Activated gamma-delta T cell treated with Interleukin-2 at 50 U/mL for 16 hours (primary cell): ENCODE measurements at regions not wholly inside any gene's neighbourhood (a gene's known extent, or its start where the extent isn't known, plus 50 kb on each side); places are given as distances from the start of the nearest gene placed in this dataset.
A peak's percentile ranks its signal among the peaks of the same experiment; 100 is the strongest.

Experiments
- DNase-seq: peaks from one replicate; pipeline ENCODE4 v3.0.0-alpha.2; 2020

- DNase-seq, result peak; percentile 78
Observed at GRCh38 chr13:26929971-26930730, 169.6 kb upstream of the GPR12 start.

DNA sequence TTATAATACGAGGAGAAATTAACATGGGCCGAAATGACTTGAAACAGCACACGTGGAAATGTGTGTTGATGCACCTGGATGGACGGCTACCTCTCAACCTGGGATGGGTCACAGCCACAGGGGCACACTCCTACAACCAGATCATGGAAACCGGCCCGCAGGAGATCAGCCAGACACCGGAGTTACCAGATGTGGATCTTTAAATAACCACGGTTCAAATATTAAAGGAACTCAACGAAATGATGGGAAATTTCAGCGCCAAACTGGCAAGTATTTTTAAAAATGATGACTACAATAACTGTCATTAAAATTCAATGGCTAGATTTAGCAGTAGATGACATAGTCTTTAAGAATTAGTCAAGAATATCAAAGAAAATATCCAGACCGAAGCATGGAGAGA is 166.9 kb upstream of the GPR12 start:
- DNase-seq, result no peak

DNA sequence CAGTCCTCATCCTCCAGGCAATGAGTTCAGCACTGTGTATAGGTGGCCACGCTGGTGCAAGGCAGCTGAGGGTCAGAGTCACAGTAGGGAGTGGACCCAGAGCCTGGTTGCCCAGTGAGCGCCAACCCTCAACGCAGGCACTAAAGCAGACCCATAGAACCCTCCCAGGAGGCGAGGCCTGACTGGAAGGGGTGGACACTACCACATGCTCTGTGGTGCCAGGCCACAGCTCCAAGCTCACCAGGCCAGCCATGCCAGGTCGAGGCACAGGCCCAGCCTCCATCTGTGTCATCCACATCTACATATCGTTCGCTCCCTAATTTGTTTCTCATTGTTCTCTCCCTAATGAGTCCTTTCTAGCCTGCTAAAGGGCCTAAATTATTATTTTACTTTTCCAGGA is 165.8 kb upstream of the GPR12 start:
- no peak for DNase-seq

DNA sequence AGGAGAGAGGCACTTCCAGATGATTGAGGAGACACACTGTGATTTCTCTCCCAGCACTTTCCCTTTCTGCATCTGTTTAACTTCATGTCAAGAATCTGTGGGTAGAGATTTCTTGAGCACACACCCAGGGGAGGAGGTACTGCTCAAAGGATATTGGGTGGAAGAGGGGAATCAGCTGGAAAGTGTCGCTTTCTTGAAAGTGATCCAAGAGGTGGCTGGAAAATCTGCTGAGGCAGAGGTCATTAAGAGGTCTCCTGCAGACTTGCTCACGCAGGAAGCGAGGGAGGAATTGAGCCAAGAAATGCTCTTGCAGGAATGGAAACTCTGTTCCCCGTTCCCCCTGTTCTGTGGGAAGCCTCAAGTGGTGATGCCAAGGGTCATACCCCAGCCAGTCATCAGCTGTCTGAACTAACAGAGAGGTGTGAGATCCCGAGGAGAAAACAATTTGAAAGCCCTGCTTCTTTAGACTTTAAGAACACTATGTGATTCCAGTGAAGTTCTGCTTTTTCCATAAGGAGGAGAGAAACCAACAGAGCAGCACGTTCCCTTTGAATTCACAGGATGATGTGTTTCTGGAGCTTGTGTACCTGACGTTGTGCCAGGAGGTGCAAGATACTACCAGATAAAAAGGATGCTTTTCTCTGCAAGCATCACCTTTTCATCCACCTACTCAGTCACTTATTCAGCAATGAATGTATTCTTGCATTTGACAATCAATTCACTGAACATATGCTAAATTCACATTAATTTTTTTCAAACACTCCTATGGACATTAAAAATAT is 163.4 kb upstream of the GPR12 start:
- DNase-seq, result no peak

DNA sequence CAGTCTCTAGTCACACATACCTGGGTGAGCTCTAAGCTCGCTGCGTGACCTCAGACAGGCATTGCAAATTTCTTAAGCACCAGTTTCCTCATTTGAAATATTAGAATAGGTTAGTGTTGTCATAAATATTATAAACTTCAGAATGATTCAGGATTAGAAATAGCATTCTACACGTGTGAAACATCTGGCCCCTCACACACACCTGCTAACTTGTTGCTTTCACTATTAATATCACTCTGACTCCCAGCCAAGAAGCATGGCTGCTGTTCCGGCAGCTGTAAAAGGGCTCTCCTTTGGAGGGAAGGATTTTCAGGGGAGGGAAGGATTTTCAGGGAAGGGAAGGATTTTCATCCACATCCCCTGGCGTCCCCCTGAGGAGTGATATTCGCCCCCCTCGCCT is 161.3 kb upstream of the GPR12 start:
- DNase-seq, result no peak

DNA sequence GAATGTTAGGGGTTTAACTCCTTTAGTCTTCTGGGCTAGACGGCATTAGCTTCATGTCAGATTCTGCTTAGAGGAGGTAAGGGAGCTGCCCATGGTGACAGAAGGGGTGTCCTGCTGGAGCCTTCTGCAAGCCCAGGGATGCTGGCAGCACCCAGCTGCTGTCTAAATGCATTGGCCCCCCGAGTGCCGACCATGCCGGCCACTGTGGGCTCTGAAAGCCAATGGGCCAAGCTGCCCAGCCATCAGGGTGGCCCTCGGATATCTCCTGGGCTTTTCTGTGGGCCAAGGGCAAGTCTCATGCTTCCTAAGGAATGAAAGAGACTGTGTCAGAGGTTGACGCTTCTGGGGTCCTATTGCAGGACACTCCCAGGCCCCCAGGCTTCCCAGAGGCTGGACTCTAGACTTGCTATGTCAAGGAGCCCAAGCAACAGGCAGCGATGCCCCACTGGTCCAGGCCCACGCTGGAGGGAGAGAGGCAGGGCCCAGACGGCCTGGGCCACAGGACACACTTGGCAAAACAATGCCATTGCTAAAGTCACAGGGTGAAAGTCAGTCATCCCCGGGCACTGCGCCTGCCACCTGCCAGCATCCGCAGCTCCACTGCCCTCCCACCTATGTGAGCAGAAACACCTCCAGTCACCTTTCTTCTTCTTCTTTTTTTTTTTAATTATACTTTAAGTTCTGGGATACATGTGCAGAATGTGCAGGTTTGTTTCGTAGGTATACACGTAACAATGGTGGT is 160.2 kb upstream of the GPR12 start:
- no peak for DNase-seq

DNA sequence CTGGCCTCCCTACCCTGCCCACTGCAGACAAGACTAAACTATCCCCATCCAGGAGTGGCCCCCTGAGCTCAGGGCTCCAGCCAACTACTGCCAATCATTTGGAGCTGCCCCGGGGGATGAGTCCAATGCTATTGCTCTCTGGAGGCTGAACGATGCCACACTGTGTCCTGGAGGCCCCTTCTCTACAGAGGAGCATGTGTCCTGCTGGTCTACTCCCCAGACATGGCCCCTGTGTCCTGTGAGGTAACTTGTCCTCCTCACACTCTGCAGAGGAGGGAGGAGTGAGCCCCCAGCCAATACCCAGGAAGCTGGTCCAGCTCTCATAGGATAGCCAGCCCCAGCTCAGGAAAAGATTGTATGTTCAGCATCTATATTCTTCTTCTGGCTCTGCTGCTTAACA is 159.1 kb upstream of the GPR12 start:
- DNase-seq, result no peak

- DNase-seq, result no peak
Observed at GRCh38 chr13:26919311-26919710, 158.7 kb upstream of the GPR12 start.

- DNase-seq, result no peak
Observed at GRCh38 chr13:26914624-26915023, 154.0 kb upstream of the GPR12 start.

- no peak for DNase-seq
Observed at GRCh38 chr13:26914148-26914547, 153.6 kb upstream of the GPR12 start.

DNA sequence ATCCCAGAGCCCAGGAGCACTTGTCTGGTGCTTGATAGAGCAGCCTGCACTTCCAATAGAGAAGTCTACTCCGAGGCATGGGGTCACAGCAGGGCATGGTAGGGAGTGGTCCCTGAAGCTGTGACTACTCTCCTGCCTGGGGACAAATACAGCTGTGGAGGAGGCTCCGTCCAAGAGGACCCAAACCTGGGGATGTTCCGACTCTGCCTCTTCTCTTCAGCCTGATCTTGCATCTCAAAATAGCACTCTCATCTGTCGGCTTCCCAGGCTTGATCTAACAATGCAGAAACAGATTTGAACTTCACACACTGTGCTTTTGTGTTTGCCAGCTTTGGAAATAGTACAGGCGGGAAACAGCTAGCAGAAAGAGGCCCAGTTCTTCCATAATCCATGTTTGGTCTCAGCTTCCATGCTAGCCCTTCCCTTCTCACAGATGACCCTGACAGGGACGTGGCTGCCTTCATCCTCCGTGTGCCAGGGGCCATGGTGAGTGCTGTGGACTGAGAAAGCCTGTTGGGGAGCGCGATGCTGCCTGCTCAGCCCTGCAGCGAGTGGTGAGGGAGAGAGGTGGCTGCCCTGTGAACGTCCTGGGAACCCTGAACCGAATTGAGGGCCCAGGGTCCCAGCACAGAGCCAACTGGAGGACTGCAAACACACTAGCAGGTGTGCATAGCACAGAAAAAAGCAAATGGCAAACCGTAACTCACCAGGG is 150.3 kb upstream of the GPR12 start:
- no peak for DNase-seq

GRCh38 chr13:26909477-26909876 is 148.9 kb upstream of the GPR12 start:
- DNase-seq, result no peak

DNA sequence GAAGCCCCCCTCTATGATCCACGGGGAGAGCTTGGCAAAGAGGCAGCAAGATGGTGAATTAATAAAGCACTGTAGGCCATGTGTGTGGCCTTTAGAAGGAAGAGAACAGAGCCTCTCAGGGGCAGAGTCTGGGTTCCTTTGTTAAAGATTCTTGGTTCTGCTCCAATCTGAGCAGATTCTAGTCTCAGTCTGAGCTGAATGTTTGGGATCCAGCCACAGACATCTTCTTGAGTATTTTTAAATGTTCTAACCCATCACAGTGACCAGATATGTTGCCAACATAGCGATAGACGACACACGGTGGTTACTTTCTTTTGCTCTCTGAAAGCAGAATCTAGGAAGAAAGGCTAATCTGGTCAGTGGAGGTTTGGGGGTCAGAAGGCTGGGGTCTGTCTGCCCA is 147.5 kb upstream of the GPR12 start:
- DNase-seq, result no peak

DNA sequence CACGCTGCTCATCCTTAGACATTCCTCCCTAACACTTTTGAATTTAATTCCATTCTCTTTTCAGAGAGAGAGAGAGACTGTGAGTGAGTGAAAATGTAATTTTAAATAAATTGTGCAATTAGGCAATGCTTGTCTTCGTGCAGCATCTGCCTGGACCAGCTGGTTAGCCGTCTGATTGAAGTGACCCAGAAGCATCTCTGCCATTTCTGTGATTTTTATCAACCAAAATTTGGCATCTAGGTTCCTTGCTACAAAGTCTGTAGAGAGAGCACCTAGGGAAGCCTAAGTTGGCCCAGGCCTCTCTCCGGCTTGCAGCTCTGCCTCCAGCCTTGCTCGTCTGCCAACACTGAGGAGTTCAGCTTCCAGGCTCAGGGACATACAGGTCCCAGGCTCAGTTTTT is 138.6 kb upstream of the GPR12 start:
- no peak for DNase-seq

GRCh38 chr13:26897706-26898550 is 137.3 kb upstream of the GPR12 start:
- no peak for DNase-seq

- DNase-seq, result no peak
Observed at GRCh38 chr13:26896986-26897668, 136.5 kb upstream of the GPR12 start.

DNA sequence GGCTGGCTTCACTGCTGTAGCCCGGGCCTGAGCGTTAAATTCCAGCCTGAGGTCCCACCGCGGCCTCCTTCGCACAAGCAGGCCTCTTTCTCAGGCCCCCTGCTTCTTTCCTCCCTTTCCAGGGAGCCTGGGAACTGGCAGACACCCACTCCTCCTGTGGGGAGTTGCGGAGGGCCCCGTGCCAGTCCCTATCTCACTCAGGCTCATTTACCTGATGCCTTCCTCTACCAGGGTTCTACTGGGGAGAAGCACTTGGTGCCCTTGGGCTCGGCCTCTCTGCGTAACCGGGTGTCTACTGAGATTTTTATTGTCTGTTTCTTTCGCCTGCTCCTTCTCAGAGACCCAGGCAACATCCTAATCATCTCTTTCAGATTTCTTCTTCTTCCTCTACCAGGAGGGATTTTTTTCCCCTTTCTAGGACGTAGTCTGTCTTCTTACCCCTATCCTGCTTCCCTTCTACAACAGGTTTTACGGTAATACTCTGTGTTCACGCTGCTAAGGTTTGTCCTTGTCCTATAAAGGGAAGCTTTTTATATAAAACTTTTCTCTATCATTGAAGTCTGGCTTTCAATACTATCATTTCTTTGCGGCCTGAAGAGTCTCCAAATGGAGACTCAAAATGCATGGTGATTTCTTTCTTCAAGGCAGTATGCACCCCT is 135.4 kb upstream of the GPR12 start:
- DNase-seq, result no peak

- DNase-seq, result no peak
Observed at GRCh38 chr13:26895081-26895807, 134.7 kb upstream of the GPR12 start.

- no peak for DNase-seq
Observed at GRCh38 chr13:26888632-26889031, 128.0 kb upstream of the GPR12 start.

GRCh38 chr13:26887594-26887993 is 127.0 kb upstream of the GPR12 start:
- no peak for DNase-seq
